ENCODE measurements at regions not wholly inside any gene's neighbourhood (a gene's known extent, or its start where the extent isn't known, plus 50 kb on each side); places are given as distances from the start of the nearest gene placed in this dataset.

- Histone ChIP-seq H3K27ac (ENCODE audit: control insufficient read depth, insufficient read depth, low read length) (no peak overlapping the region), H3K4me3 (ENCODE audit: control insufficient read depth in 2 of 3, extremely low read depth in 1 of 3, insufficient read depth in 2 of 3, low read depth in 1 of 3, low read length in 3 of 3) (no peak overlapping the region), H3K9me1 (ENCODE audit: control insufficient read depth, extremely low read depth, insufficient read depth, low read length) (no peaks in the 10 kb centered on the region), H3K4me1 (ENCODE audit: control insufficient read depth, extremely low read depth, insufficient read depth, low read length) (no peaks in the 10 kb centered on the region), H3K27me3 (ENCODE audit: control insufficient read depth, extremely low read depth, insufficient read depth, low read length) (no peaks in the 10 kb centered on the region), H3K79me2 (ENCODE audit: control insufficient read depth, insufficient read depth, low read length) (no peaks in the 10 kb centered on the region), H3K9ac (ENCODE audit: control insufficient read depth, extremely low read depth, insufficient read depth, low read length) (no peak overlapping the region), H3K4me2 (ENCODE audit: control insufficient read depth, extremely low read depth, insufficient read depth, low read depth, low read length) (no peak overlapping the region), H2AFZ (ENCODE audit: control insufficient read depth, low read length) (no peak overlapping the region), H4K20me1 (ENCODE audit: control insufficient read depth, extremely low read depth, insufficient read depth, low read length) (no peaks in the 10 kb centered on the region), H3K36me3 (ENCODE audit: control insufficient read depth in 2 of 2, extremely low read depth in 1 of 2, insufficient read depth in 2 of 2, low read length in 2 of 2) (no peaks in the 10 kb centered on the region), H3K9me3 (ENCODE audit: control insufficient read depth, low read depth, low read length) (no peaks in the 10 kb centered on the region)
- no peak for TF ChIP-seq EZH2 (IDR thresholded peaks at IDR 0.05; ENCODE audit: low read length)
- no peak for DNase-seq (ENCODE audit: low read depth, low spot score)
- FAIRE-seq = no peak
- dilution Hi-C loops (cut with MboI; ENCODE audit: extremely low pct_ligation_motif_present, low sequenced_read_pairs) = no loop called here
Observed at GRCh38 chr6:51430589-51430988, 611.9 kb downstream of the TFAP2B start.

GRCh38 chr6:51432481-51432880 is 613.8 kb downstream of the TFAP2B start:
- Histone ChIP-seq H2AFZ (ENCODE audit: control insufficient read depth, low read length) (no peak overlapping the region), H3K4me1 (ENCODE audit: control insufficient read depth, extremely low read depth, insufficient read depth, low read length) (no peaks in the 10 kb centered on the region), H4K20me1 (ENCODE audit: control insufficient read depth, extremely low read depth, insufficient read depth, low read length) (no peaks in the 10 kb centered on the region), H3K9ac (ENCODE audit: control insufficient read depth, extremely low read depth, insufficient read depth, low read length) (no peak overlapping the region), H3K4me3 (ENCODE audit: control insufficient read depth in 2 of 3, extremely low read depth in 1 of 3, insufficient read depth in 2 of 3, low read depth in 1 of 3, low read length in 3 of 3) (no peak overlapping the region), H3K27ac (ENCODE audit: control insufficient read depth, insufficient read depth, low read length) (no peak overlapping the region), H3K36me3 (ENCODE audit: control insufficient read depth in 2 of 2, extremely low read depth in 1 of 2, insufficient read depth in 2 of 2, low read length in 2 of 2) (no peaks in the 10 kb centered on the region), H3K79me2 (ENCODE audit: control insufficient read depth, insufficient read depth, low read length) (no peaks in the 10 kb centered on the region), H3K4me2 (ENCODE audit: control insufficient read depth, extremely low read depth, insufficient read depth, low read depth, low read length) (no peak overlapping the region), H3K9me3 (ENCODE audit: control insufficient read depth, low read depth, low read length) (no peaks in the 10 kb centered on the region), H3K9me1 (ENCODE audit: control insufficient read depth, extremely low read depth, insufficient read depth, low read length) (no peaks in the 10 kb centered on the region), H3K27me3 (ENCODE audit: control insufficient read depth, extremely low read depth, insufficient read depth, low read length) (no peaks in the 10 kb centered on the region)
- FAIRE-seq (no peak), DNase-seq (ENCODE audit: low read depth, low spot score) (no peak)
- dilution Hi-C loops (cut with MboI; ENCODE audit: extremely low pct_ligation_motif_present, low sequenced_read_pairs) = no loop called here
- TF ChIP-seq CTCF (optimal IDR thresholded peaks at IDR 0.05 in 1 of 3, IDR thresholded peaks at IDR 0.05 in 1 of 3, conservative IDR thresholded peaks at IDR 0.05 in 1 of 3; ENCODE audit: extremely low read depth in 1 of 3, insufficient read depth in 2 of 3, low read length in 3 of 3) = no peak
- no peak for TF ChIP-seq EZH2 (IDR thresholded peaks at IDR 0.05; ENCODE audit: low read length)

GRCh38 chr6:51450248-51450957 is 631.7 kb downstream of the TFAP2B start:
- Histone ChIP-seq H3K9me3 (ENCODE audit: control insufficient read depth, low read depth, low read length) (no peaks in the 10 kb centered on the region), H3K79me2 (ENCODE audit: control insufficient read depth, insufficient read depth, low read length) (no peaks in the 10 kb centered on the region), H2AFZ (ENCODE audit: control insufficient read depth, low read length) (no peak overlapping the region), H3K36me3 (ENCODE audit: control insufficient read depth in 2 of 2, extremely low read depth in 1 of 2, insufficient read depth in 2 of 2, low read length in 2 of 2) (no peaks in the 10 kb centered on the region), H3K4me1 (ENCODE audit: control insufficient read depth, extremely low read depth, insufficient read depth, low read length) (no peaks in the 10 kb centered on the region), H3K4me2 (ENCODE audit: control insufficient read depth, extremely low read depth, insufficient read depth, low read depth, low read length) (no peak overlapping the region), H3K9ac (ENCODE audit: control insufficient read depth, extremely low read depth, insufficient read depth, low read length) (no peak overlapping the region), H3K9me1 (ENCODE audit: control insufficient read depth, extremely low read depth, insufficient read depth, low read length) (no peaks in the 10 kb centered on the region), H3K27ac (ENCODE audit: control insufficient read depth, insufficient read depth, low read length) (no peak overlapping the region), H4K20me1 (ENCODE audit: control insufficient read depth, extremely low read depth, insufficient read depth, low read length) (no peaks in the 10 kb centered on the region), H3K4me3 (ENCODE audit: control insufficient read depth in 2 of 3, extremely low read depth in 1 of 3, insufficient read depth in 2 of 3, low read depth in 1 of 3, low read length in 3 of 3) (no peak overlapping the region), H3K27me3 (ENCODE audit: control insufficient read depth, extremely low read depth, insufficient read depth, low read length) (no peaks in the 10 kb centered on the region)
- DNase-seq (ENCODE audit: low read depth, low spot score) (no peak), FAIRE-seq (no peak)
- dilution Hi-C loops (cut with MboI; ENCODE audit: extremely low pct_ligation_motif_present, low sequenced_read_pairs) = no loop called here
- TF ChIP-seq CTCF (optimal IDR thresholded peaks at IDR 0.05 in 1 of 3, IDR thresholded peaks at IDR 0.05 in 1 of 3, conservative IDR thresholded peaks at IDR 0.05 in 1 of 3; ENCODE audit: extremely low read depth in 1 of 3, insufficient read depth in 2 of 3, low read length in 3 of 3) = no peak
- TF ChIP-seq EZH2 (IDR thresholded peaks at IDR 0.05; ENCODE audit: low read length) = no peak

All from keratinocyte (primary cell).